ENCODE measurements at regions not wholly inside any gene's neighbourhood (a gene's known extent, or its start where the extent isn't known, plus 50 kb on each side); places are given as distances from the start of the nearest gene placed in this dataset.
A peak's percentile ranks its signal among the peaks of the same experiment; 100 is the strongest.

- DNase-seq (ENCODE audit: low read depth in 2 of 2): no peak
These were observed 323.3 kb downstream of the DIPK2A start for GRCh38 chr3:144294659-144295538.

DNA sequence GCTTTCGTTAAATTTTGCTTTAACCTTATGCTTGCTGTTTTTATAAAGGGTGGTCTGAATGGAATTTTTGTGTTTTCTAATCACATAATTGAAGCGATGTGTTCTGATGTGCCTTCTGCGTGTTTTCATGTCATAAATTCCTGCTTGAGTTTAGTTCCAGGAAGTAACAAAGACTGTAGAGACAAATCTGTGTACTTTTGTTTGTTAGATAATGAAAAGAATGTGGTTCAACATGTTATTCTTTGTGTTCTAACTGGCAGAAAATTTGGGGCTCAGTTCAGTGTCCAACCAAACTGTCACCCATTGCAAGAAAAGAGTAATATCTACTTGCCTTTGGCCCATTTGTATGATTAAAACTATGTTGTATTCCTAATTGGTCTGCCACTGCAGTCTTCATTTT lies 324.0 kb downstream of the DIPK2A start:
- no peak for DNase-seq (ENCODE audit: low read depth in 2 of 2)

- DNase-seq (ENCODE audit: low read depth in 2 of 2): no peak
These were observed 325.2 kb downstream of the DIPK2A start for GRCh38 chr3:144296808-144297207.

DNA sequence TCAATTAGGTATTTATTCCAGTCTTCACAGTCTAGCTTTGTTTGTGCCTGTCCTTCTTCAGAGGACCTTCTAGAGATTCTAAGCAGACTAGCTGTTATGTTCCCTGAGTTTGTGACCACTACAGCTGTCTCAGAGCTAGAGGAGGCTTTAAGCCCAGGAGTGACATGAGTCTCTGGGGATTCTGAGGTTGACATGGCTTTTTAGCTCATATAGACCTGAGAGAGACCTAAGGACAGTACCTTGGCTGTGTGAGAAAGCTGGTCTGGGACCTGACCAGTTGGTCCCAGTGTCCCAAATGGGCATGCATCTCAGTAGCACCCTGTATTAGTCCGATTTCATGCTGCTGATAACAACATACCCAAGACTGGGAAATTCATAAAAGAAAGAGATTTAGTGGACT lies 330.2 kb downstream of the DIPK2A start:
- DNase-seq (ENCODE audit: low read depth in 2 of 2): no peak

GRCh38 chr3:144307951-144308350 lies 336.3 kb downstream of the DIPK2A start:
- DNase-seq (ENCODE audit: low read depth in 2 of 2): no peak

DNA sequence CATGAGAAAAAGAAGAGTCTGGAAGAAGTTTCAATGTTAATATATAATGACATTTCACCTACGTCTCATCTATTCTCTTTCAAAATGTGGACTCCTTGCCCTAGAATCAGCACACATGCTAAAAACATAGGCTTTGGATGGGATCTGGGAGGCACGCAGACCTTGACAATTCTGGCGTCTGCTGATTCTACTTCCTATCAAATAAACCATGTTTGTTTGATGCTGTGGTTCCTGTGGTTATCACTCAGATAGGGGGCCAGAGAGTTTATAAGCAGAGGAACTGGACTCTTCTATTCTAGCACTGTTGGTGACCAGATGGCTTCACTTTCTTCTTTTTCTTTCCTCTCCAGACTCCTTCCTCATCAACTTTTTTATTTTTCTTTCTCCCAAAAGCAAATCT lies 336.8 kb downstream of the DIPK2A start:
- DNase-seq (ENCODE audit: low read depth in 2 of 2): no peak

DNA sequence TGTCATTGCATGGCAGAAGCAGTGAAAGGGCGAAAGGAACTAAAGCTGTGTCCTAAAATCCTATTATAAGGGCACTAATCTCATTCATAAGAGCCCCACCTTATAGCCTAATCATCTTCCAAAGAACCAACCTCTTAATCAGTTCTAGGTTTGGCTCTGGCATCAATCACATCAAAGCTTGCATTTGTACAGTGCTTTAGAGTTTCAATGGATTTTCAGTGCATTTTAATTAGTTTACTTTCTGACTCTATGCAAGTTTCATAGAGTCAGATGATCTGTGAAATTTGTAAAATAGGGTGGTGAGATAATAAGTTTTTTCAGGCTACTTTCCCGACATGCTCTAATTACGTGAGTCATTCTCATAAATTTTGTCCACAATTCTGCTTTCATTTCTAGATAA lies 341.1 kb downstream of the DIPK2A start:
- no peak for DNase-seq (ENCODE audit: low read depth in 2 of 2)

DNA sequence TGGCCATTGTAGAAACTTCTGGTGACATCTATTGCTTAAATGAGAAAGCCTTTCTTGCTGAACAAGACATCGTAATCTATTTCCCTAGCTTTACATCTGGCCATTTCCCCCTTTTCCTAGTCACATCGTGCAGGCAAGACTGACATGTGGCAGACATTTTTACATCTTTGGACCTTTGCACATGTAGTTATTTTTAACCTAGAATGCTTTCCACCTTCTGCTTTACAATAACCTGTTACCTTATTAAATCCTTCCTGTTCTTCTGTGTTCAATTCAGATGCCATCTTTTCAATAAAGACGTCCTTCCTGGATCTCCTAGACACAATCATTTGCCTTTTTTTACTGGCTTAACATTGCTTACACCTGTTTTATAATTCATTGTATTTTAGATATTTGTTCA lies 343.3 kb downstream of the DIPK2A start:
- no peak for DNase-seq (ENCODE audit: low read depth in 2 of 2)

GRCh38 chr3:144317961-144318360 lies 346.3 kb downstream of the DIPK2A start:
- DNase-seq (ENCODE audit: low read depth in 2 of 2): no peak

DNA sequence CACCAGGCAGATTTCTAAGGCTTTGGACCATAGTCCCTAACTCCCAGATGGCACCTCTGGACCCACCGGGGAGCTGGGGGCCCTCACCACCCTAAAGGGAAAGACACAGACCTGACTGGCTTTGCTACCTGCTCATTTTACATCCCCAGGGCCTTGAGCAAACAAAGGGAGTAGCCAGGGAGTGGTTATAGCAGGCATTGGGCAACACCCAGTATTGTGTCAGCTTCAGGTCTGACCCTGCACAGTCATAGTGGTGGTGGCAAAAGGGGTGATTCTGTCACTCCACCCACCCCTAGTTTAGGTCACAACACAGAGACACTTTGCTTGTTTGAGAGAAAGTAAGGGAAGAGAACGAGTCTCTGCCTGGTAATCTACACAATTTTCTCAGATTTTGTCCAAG lies 352.5 kb downstream of the DIPK2A start:
- DNase-seq (ENCODE audit: low read depth in 2 of 2): no peak

GRCh38 chr3:144332868-144333267 lies 361.2 kb downstream of the DIPK2A start:
- no peak for DNase-seq (ENCODE audit: low read depth in 2 of 2)

GRCh38 chr3:144341471-144341870 lies 369.8 kb downstream of the DIPK2A start:
- DNase-seq (ENCODE audit: low read depth in 2 of 2): no peak

- no peak for DNase-seq (ENCODE audit: low read depth in 2 of 2)
These were observed 371.7 kb downstream of the DIPK2A start for GRCh38 chr3:144343343-144343742.

GRCh38 chr3:144343777-144344176 lies 372.2 kb downstream of the DIPK2A start:
- no peak for DNase-seq (ENCODE audit: low read depth in 2 of 2)

GRCh38 chr3:144344925-144345548 lies 373.4 kb downstream of the DIPK2A start:
- DNase-seq (ENCODE audit: low read depth in 2 of 2): no peak

GRCh38 chr3:144350125-144350524 lies 378.5 kb downstream of the DIPK2A start:
- no peak for DNase-seq (ENCODE audit: low read depth in 2 of 2)

- no peak for DNase-seq (ENCODE audit: low read depth in 2 of 2)
These were observed 379.4 kb downstream of the DIPK2A start for GRCh38 chr3:144351011-144351410.

- no peak for DNase-seq (ENCODE audit: low read depth in 2 of 2)
These were observed 380.2 kb downstream of the DIPK2A start for GRCh38 chr3:144351773-144352365.

- no peak for DNase-seq (ENCODE audit: low read depth in 2 of 2)
These were observed 386.6 kb downstream of the DIPK2A start for GRCh38 chr3:144358191-144358590.

DNA sequence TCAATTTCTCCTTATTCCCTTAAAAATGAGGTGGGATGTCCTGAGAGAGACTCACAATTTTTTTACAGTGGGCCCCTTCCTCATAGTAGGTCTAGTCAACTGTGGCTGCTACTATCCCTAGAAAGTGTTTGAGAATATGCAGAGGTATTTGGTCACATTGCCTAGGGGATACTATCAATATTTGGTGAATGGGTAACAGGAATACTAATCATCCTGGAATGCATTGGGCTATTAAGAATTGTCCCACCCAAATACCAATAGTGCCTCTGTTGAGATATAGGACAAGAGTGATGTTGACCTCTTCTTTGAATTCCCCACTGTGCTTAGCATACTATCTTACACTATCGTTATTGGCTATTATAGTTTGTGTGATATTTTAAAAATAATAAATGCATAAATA lies 389.4 kb downstream of the DIPK2A start:
- no peak for DNase-seq (ENCODE audit: low read depth in 2 of 2)

- DNase-seq (ENCODE audit: low read depth in 2 of 2): peak; percentile 44 to 47
These were observed 390.5 kb downstream of the DIPK2A start for GRCh38 chr3:144362126-144362525.

DNA sequence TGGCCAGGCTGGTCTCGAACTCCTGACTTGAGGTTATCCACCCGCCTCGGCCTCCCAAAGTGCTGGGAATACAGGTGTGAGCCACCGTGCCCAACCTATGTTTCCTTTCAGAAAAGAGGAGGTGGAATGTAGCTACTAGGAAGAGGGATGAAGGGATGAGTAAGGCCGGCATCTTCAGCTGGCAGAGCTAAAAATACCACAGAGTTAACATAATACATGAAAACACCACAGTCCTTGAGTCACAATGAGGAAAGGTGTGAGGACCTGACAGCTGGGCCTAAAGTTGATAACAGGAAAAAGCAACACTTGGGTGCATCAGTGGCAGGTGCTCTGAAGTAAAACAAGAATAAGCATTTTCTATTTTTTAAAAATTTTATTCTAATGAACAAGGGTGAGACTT lies 392.2 kb downstream of the DIPK2A start:
- no peak for DNase-seq (ENCODE audit: low read depth in 2 of 2)

DNA sequence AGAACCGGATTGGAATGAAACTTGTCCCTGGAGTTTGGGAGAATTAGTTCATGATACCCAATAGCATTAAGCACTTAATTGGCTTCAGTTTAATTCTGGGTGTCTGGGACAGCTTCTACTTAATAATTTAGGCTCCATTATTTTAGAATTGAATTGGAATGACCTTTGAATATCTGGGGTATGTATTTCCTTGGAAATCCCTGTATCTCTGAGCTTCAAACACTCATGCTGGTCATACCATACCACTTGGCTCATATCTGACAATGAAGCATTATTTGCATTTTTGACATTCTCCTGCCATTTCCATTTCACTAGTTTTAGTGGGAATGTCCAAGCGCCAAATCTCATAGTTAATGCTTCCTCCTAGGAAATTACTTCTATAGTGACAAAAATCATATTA lies 393.1 kb downstream of the DIPK2A start:
- DNase-seq (ENCODE audit: low read depth in 2 of 2): no peak
